ENCODE measurements at regions not wholly inside any gene's neighbourhood (a gene's known extent, or its start where the extent isn't known, plus 50 kb on each side); places are given as distances from the start of the nearest gene placed in this dataset.

- no peak for DNase-seq
- peaks cover 1% of the 10 kb centered on the region for H3K9me3 Mint-ChIP-seq (ENCODE audit: unreplicated experiment)
- H3K27ac Mint-ChIP-seq (ENCODE audit: unreplicated experiment) = no peak overlapping the region
- H3K36me3 Mint-ChIP-seq (ENCODE audit: unreplicated experiment) = no peaks in the 10 kb centered on the region
- H3K27me3 Mint-ChIP-seq (ENCODE audit: unreplicated experiment) = no peaks in the 10 kb centered on the region
- TF ChIP-seq CTCF (IDR thresholded peaks at IDR 0.05; ENCODE audit: partially characterized antibody, unreplicated experiment) = no peak
- no peak overlapping the region for H3K4me3 Mint-ChIP-seq (ENCODE audit: unreplicated experiment)
- H3K4me1 Mint-ChIP-seq (ENCODE audit: low read depth, unreplicated experiment) = peaks cover 4% of the 10 kb centered on the region
Measured at GRCh38 chr4:66687459-66687858, 857.8 kb downstream of the CENPC start.

DNA sequence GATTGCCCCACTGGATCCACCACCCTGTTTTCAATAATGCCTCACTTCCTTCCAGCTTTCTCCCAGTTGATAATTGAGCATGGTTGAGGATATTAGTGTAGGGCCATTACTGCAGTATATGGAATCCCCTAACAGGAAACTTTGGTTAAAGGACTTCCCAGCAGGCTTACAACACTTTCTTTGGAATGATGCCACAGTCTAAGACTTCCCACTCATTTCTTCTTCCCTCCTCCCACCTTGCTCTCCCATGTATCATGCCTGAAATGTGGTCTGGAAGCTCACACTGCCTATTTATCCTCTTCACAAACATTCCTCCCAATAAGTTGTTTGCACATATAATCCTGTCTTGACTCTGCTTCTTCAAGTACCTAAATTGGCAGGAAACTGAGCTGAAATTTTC is 863.3 kb downstream of the CENPC start:
- H3K36me3 Mint-ChIP-seq (ENCODE audit: unreplicated experiment) = peaks cover 11% of the 10 kb centered on the region
- H3K9me3 Mint-ChIP-seq (ENCODE audit: unreplicated experiment) = peaks cover 1% of the 10 kb centered on the region
- DNase-seq = no peak
- H3K27me3 Mint-ChIP-seq (ENCODE audit: unreplicated experiment) = no peaks in the 10 kb centered on the region
- no peak overlapping the region for H3K4me3 Mint-ChIP-seq (ENCODE audit: unreplicated experiment)
- H3K4me1 Mint-ChIP-seq (ENCODE audit: low read depth, unreplicated experiment) = no peaks in the 10 kb centered on the region
- TF ChIP-seq CTCF (IDR thresholded peaks at IDR 0.05; ENCODE audit: partially characterized antibody, unreplicated experiment) = no peak
- H3K27ac Mint-ChIP-seq (ENCODE audit: unreplicated experiment) = no peak overlapping the region

DNA sequence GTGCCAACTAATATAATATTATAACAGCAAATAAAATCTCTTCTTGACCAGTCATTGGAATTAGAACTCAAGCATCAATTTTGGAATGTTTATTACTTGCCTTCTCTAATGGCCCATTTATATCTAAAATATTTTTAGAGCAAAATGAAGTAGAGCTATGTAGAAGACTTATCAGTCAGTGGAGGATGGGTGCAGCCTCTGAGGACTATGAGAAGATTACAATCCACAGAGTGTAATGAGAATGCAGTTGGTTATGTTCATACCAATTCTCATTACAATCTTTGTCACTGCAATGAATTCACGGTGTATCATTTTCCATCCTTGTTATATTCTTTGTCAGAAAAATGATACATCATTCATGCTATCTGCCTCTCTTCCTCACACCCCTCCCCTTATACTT is 878.1 kb downstream of the CENPC start:
- Mint-ChIP-seq H3K9me3 (ENCODE audit: unreplicated experiment) (no peaks in the 10 kb centered on the region), H3K27me3 (ENCODE audit: unreplicated experiment) (no peaks in the 10 kb centered on the region), H3K27ac (ENCODE audit: unreplicated experiment) (no peak overlapping the region), H3K36me3 (ENCODE audit: unreplicated experiment) (no peaks in the 10 kb centered on the region), H3K4me3 (ENCODE audit: unreplicated experiment) (no peak overlapping the region), H3K4me1 (ENCODE audit: low read depth, unreplicated experiment) (no peaks in the 10 kb centered on the region)
- no peak for DNase-seq
- TF ChIP-seq CTCF (IDR thresholded peaks at IDR 0.05; ENCODE audit: partially characterized antibody, unreplicated experiment) = no peak

- no peaks in the 10 kb centered on the region for H3K9me3 Mint-ChIP-seq (ENCODE audit: unreplicated experiment)
- H3K27me3 Mint-ChIP-seq (ENCODE audit: unreplicated experiment) = no peaks in the 10 kb centered on the region
- no peaks in the 10 kb centered on the region for H3K36me3 Mint-ChIP-seq (ENCODE audit: unreplicated experiment)
- no peak for DNase-seq
- H3K4me3 Mint-ChIP-seq (ENCODE audit: unreplicated experiment) = no peak overlapping the region
- H3K27ac Mint-ChIP-seq (ENCODE audit: unreplicated experiment) = no peak overlapping the region
- H3K4me1 Mint-ChIP-seq (ENCODE audit: low read depth, unreplicated experiment) = no peaks in the 10 kb centered on the region
- no peak for TF ChIP-seq CTCF (IDR thresholded peaks at IDR 0.05; ENCODE audit: partially characterized antibody, unreplicated experiment)
Measured at GRCh38 chr4:66662620-66663019, 882.7 kb downstream of the CENPC start.

DNA sequence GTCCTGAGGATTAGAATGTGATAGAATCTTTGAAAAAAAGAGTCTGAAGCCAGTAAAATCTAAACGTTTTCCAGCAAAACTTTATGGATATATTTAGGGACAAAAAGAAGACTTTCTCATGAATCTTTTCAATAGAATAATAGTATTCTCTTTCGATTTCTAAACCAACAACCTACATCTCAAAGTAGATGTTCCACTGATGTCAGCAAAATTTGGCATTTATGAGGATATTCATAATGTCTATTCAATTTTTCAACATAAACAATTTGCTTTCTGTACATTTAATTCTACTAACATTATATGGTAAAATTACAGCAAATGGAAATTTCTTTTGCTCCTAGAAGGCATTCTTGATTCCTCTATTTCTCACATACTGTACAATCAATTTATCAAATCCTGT is 886.5 kb downstream of the CENPC start:
- DNase-seq = no peak
- no peak overlapping the region for H3K27ac Mint-ChIP-seq (ENCODE audit: unreplicated experiment)
- TF ChIP-seq CTCF (IDR thresholded peaks at IDR 0.05; ENCODE audit: partially characterized antibody, unreplicated experiment) = no peak
- H3K9me3 Mint-ChIP-seq (ENCODE audit: unreplicated experiment) = no peaks in the 10 kb centered on the region
- no peaks in the 10 kb centered on the region for H3K4me1 Mint-ChIP-seq (ENCODE audit: low read depth, unreplicated experiment)
- no peaks in the 10 kb centered on the region for H3K36me3 Mint-ChIP-seq (ENCODE audit: unreplicated experiment)
- H3K4me3 Mint-ChIP-seq (ENCODE audit: unreplicated experiment) = no peak overlapping the region
- no peaks in the 10 kb centered on the region for H3K27me3 Mint-ChIP-seq (ENCODE audit: unreplicated experiment)
